BE2C (cell line): ENCODE measurements at regions not wholly inside any gene's neighbourhood (a gene's known extent, or its start where the extent isn't known, plus 50 kb on each side); places are given as distances from the start of the nearest gene placed in this dataset.

Source experiments
- DNase-seq: peaks from one replicate; pipeline ENCODE4 v3.0.0-alpha.2; 2020
- H3K27me3 ChIP-seq: fragments of 250-450 bp; sonication (Bioruptor Pico); 2 replicates; pipeline ENCODE4 v1.5.1; 2020; ENCODE audit warnings: mild to moderate bottlenecking
- H3K36me3 ChIP-seq: fragments of 250-450 bp; sonication (Bioruptor Pico); 2 replicates; pipeline ENCODE4 v1.5.1; 2020; ENCODE audit warnings: mild to moderate bottlenecking
- H3K4me1 ChIP-seq: fragments of 250-450 bp; sonication (Bioruptor Pico); 2 replicates; pipeline ENCODE4 v1.5.1; 2020
- H3K4me3 ChIP-seq: 2 replicates; pipeline ENCODE4 v1.5.1; 2011; ENCODE audit warnings: low read depth, low read length
- H3K9me3 ChIP-seq: fragments of 250-450 bp; sonication (Bioruptor Pico); 2 replicates; pipeline ENCODE4 v1.5.1; 2020
- TF ChIP-seq, protein P1 (sequence below): IDR thresholded peaks from 2 replicates; pipeline ENCODE4 v1.5.1; 2012; ENCODE audit warnings: mild to moderate bottlenecking, low read depth, low read length

DNA sequence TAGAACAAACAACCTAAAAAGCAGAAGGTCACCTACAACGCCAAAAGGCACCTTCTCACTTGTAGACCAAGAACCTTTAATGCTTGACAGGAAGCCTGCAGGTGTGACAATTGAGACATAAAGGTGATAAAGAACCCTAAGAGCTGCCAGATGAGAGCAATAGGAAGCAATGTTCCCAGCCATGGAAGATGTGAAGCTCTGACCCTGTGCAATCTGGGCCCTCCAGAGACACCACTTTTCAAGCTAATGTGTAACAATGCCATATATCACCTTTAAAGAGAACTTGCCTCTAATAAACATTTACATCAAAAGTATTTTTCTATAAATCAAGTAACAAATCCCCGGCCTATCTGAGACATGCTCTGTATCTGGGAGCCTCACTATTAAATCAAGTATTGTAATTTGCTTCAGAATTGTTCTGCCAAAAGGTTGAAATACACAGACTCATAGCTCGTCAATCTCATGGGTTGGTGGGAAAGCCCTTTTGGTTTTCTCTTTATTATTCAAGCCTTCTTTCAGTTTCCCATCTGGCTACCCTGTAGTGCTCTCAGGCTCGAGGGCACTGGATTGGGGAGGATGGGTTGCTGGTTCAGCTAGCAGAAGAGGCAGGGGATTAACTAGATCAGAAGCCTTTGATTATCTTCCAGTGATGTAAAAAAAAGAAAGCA, 368.9 kb downstream of the BUD13 start:
- Histone ChIP-seq H3K27me3 (no peaks in the 10 kb centered on the region), H3K4me1 (no peaks in the 10 kb centered on the region; the same call in 1 of the 2 replicates), H3K4me3 (no peak overlapping the region), H3K9me3 (no peaks in the 10 kb centered on the region), H3K36me3 (no peaks in the 10 kb centered on the region; the same call in none of the 2 replicates)
- no peak for DNase-seq
- TF ChIP-seq, protein P1, sequence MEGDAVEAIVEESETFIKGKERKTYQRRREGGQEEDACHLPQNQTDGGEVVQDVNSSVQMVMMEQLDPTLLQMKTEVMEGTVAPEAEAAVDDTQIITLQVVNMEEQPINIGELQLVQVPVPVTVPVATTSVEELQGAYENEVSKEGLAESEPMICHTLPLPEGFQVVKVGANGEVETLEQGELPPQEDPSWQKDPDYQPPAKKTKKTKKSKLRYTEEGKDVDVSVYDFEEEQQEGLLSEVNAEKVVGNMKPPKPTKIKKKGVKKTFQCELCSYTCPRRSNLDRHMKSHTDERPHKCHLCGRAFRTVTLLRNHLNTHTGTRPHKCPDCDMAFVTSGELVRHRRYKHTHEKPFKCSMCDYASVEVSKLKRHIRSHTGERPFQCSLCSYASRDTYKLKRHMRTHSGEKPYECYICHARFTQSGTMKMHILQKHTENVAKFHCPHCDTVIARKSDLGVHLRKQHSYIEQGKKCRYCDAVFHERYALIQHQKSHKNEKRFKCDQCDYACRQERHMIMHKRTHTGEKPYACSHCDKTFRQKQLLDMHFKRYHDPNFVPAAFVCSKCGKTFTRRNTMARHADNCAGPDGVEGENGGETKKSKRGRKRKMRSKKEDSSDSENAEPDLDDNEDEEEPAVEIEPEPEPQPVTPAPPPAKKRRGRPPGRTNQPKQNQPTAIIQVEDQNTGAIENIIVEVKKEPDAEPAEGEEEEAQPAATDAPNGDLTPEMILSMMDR = no peak

DNA sequence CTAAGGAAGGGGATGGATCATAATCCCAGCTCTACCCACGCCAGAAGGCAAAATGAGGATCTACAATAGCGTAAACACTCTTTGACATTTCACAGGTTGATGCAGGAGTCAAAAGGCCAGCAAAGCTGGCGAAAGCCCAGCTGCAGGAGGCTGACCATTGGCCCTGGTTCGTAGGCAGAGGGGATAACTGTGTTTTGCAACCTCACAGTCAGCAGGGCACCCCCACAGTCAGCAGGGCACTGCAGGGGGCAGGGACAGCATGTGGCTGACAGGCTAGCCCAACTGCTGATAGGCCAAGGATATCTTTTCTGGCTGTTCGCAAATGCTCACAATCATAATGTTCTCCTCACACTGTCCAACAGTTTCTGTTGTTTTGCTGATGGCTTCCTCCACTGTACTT, 372.7 kb downstream of the BUD13 start:
- no peaks in the 10 kb centered on the region for H3K27me3 ChIP-seq
- TF ChIP-seq, protein P1 = no peak
- no peak overlapping the region for H3K4me3 ChIP-seq
- H3K4me1 ChIP-seq = peaks cover 6% of the 10 kb centered on the region; the same call in 1 of the 2 replicates
- no peaks in the 10 kb centered on the region for H3K9me3 ChIP-seq
- H3K36me3 ChIP-seq = no peaks in the 10 kb centered on the region; the same call in none of the 2 replicates
- no peak for DNase-seq

DNA sequence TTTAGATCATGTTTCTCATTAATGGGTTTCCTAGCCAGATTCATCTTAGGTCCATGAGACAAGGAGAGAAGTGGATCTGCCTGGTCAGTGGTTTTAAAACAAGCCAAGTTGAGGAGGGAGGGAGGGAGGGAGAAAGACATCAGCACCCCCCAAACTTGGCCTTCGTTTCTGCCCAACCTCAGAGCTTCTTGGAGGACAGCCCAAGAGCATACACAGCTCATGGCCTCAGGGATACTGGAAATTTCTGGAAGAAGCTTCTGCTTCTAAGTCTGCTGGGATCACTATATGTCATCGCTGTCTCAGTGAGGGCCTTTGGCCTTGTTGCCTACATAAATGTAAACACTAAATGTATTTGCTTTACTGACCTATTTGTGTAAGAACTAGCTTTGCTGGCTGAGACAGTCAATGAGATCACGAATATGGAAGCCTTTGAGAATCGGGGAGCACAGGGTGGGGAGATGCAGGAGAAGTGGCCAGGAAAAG, 375.1 kb downstream of the BUD13 start:
- no peaks in the 10 kb centered on the region; the same call in 1 of the 2 replicates for H3K36me3 ChIP-seq
- H3K27me3 ChIP-seq = no peaks in the 10 kb centered on the region
- DNase-seq = no peak
- peaks cover 5% of the 10 kb centered on the region; the same call in 1 of the 2 replicates for H3K9me3 ChIP-seq
- H3K4me1 ChIP-seq = peaks cover 6% of the 10 kb centered on the region; the same call in 1 of the 2 replicates
- TF ChIP-seq, protein P1 = no peak
- H3K4me3 ChIP-seq = no peak overlapping the region

DNA sequence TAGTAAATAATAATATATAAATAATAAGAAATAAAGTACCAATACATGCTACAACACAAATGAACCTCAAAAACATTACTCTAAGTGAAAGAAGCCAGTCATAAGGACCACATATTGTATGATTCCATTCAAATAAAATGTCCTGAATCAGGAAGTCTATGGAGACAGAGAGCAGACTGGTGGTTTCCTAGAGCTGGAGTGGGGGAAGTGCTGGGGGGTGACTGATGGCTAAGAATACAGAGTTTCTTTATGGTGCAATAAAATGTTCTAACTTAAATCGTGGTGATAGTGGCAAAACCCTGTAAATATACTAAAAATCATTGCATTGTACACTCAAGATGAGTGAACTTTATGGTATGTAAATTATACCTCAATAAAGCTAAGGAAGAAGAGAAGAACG, 376.5 kb downstream of the BUD13 start:
- no peak for DNase-seq
- TF ChIP-seq, protein P1 = no peak
- Histone ChIP-seq H3K4me1 (peaks cover 15% of the 10 kb centered on the region), H3K27me3 (no peaks in the 10 kb centered on the region), H3K4me3 (no peak overlapping the region), H3K9me3 (peaks cover 5% of the 10 kb centered on the region; the same call in 1 of the 2 replicates), H3K36me3 (no peaks in the 10 kb centered on the region; the same call in 1 of the 2 replicates)

DNA sequence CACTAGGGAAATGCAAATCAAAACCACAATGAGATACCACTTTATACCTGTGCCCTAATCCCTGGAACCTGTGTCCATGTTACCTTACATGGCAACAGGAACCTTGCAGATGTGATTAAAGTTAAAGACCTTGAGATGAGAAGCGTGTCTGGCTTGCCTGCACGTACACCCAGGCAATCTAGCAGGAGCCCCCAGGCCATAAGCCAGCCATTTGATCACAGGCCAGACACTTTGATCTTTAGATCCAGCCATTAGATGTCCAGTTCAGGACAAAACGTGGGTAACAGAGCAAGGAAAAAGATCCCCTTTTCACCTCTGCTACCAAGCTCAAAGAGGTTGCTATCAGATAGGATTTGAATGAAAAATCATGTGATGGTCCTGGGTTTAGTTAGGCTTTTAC, 378.8 kb downstream of the BUD13 start:
- Histone ChIP-seq H3K4me3 (no peak overlapping the region), H3K36me3 (no peaks in the 10 kb centered on the region), H3K9me3 (peaks cover 5% of the 10 kb centered on the region; the same call in 1 of the 2 replicates), H3K4me1 (peaks cover 28% of the 10 kb centered on the region), H3K27me3 (no peaks in the 10 kb centered on the region)
- no peak for DNase-seq
- TF ChIP-seq, protein P1 = no peak

DNA sequence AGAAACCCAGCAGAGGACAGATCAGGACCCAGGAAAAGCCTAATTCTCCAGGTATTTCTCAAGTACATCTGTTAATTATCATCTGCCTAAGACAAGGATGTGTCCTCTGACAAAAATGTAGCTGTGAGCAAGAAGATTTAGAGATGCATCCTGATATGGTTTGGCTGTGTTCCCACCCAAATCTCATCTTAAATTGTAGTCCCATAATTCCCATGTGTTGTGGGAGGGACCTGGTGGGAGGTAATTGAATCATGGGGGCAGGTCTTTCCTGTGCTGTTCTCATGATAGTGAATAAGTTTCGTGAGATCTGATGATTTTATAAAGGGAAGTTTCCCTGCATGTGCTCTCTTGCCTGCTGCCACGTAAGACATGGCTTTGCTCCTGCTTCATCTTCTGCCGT, 381.8 kb downstream of the BUD13 start:
- Histone ChIP-seq H3K36me3 (no peaks in the 10 kb centered on the region), H3K27me3 (no peaks in the 10 kb centered on the region), H3K4me3 (peak overlapping the region; percentile 34), H3K9me3 (peaks cover 5% of the 10 kb centered on the region; the same call in 1 of the 2 replicates), H3K4me1 (peaks cover 38% of the 10 kb centered on the region)
- DNase-seq = no peak
- TF ChIP-seq, protein P1 = no peak
